ENCODE measurements at regions not wholly inside any gene's neighbourhood (a gene's known extent, or its start where the extent isn't known, plus 50 kb on each side); places are given as distances from the start of the nearest gene placed in this dataset.
"Not testable (repeated sequence)": the region's sequence is repeated elsewhere in the genome, so short reads cannot be mapped to it uniquely, and the experiment has no call there.

DNA sequence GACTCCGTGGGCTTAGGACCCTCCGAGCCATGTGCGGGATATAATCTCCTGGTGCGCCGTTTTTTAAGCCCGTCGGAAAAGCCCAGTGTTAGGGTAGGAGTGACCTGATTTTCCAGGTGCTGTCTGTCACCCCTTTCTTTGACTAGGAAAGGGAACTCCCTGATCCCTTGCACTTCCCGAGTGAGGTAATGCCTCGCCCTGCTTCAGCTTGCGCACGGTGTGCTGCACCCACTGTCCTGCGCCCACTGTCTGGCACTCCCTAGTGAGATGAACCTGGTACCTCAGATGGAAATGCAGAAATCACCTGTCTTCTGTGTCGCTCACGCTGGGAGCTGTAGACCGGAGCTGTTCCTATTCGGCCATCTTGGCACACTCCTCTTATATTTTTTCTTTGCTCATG, 95.1 kb upstream of the FRMD4B start:
- DNase-seq, result not testable (repeated sequence)

DNA sequence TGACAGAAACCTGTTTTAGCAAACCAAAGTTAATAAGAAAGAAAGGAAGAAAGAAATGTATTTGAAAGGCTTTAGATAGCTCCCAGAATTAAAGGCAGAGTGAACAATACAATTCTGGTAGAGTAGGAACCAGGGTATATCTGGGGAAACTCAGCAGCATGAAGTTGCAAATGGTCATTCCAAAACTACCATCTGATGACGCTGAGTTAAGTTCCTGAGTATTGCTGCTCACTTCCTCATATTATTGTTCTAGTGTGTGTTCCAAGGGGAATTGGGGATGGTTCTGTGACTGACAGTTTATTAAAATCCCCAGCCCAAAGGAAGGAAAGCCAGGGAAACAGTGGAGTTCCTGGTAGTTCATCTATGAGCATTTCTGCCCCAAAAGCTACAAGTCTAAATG, 88.3 kb upstream of the FRMD4B start:
- no peak for DNase-seq

DNA sequence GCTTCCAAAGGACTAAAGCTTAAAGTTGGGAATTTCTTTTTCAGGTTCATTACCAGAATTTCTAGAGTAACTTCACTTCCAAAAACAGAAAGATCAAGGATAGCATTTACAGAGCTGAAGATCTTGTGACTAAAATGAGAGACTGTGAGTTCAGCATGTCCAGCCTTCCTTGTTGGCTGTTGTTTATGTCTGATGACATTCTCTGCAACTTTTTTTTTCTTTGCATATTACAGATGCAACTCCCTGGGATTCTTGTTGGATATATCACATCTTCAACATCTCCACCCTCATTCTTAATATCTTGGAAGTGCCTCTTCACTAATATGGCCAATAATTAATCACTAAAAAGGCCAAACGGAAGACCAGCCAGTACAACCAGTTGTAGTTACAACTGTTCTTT, 86.2 kb upstream of the FRMD4B start:
- no peak for DNase-seq

DNA sequence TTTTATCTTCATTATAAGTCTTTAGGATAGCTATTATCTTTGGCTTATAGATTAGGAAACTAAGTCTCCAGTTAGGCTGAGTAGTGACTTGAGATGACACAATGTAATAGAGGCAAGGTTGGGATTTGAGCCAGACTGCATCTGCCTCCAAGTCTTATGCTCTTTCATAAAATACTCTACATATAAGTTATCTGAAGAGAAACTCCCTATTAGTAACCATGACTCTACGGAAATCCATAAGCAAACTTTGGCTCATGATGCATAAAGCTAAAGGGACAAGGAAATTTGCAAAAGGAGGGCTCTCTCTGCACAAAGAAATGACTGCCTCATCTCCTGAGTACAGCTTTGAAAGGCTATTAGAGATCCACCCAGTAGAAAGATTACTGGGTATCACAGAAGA, 77.6 kb upstream of the FRMD4B start:
- DNase-seq, result no peak

DNA sequence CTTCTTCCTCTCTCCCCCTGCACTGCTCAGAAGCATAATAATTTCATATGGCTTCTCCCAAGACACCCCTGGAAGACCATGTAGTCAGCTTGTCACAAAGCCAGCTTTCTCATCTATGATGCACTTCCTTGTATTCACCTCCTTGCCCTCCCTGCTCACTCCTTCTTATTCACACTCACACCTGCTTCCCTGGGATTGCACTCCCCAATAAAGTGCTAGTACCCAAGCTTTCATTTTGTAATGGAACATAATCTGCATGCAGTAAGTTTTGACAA, 76.9 kb upstream of the FRMD4B start:
- DNase-seq, result no peak

DNA sequence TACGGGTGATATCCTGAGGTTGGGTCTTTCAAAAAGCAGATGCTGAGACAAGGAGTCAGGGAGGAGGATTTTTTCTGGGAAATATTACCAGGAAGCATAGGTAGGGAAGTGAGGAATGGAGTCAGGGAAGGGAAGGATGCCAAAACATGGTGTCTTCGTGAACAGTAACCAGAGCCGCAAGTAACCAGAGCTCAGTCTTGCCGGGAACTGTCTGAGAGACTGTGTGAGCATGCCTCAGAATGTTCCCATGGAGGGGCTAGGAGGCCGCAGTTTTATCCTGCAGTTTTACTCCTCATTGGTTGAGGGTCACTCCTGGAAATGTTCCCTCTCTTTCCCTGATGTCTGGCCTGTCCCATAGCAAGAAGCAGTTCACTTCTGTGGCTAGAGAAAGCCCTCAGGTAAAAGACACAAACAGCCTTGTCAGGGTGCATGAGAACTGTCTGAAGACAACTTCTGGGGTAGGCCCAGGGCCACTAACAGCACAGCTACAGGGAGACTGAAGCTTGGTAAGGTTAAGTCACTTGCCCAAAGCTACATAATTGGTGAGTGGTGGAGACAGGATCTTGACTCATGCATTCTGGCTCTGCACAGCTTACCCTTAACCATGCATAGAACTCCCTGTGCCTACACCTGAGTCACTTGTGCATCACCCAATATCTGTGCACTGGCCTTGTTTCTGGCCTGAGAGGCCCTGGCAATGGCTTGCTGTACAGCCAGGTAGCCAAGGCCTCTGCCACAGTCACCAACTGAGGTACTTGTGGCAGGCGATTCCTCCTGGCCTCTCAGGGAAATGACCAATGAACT, 76.3 kb upstream of the FRMD4B start:
- DNase-seq, result no peak

DNA sequence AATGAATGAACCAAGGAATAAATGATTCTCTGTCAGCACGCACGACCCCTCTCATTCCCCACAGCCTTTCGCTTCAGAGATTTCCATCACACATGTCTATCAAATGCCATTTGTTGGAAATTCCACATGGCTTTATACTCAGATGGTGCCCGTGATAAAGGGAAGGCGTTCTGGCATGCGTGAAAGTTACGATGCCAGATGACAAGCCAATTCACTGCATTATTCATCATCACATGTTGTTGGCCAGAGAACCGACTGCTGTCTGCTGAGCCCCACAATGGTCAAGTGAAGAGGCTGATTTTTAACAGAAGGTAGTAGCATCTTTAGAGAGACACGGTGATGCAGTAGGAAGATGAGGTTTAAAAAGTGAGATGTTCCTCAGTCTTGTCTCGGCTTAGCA, 74.1 kb upstream of the FRMD4B start:
- no peak for DNase-seq

DNA sequence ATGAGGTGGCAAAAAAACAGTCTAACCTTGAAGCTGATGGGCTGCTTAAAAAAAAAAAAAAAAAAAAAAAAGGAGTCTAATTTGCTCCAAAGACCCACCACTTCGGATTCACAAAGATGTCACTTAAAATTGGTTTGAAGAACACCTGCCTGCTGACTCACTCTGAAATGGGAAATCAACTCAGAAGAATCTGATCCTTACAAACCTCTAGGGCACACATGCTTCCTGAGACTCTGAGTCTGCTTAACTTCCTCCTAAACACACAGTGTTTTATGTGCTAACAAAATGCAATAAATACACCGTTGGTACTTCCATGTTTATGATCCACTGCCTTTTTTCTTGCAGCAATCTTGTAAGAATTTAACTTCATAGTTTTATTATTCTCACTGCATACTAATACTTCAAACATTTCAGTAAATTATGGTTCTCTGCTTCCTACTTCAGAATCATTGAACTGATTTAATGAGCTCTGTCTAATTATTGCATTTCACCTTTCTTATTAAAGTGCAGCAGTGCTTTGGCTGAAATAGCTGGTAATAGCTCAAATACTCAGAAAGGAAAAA, 73.0 kb upstream of the FRMD4B start:
- DNase-seq, result no peak

DNA sequence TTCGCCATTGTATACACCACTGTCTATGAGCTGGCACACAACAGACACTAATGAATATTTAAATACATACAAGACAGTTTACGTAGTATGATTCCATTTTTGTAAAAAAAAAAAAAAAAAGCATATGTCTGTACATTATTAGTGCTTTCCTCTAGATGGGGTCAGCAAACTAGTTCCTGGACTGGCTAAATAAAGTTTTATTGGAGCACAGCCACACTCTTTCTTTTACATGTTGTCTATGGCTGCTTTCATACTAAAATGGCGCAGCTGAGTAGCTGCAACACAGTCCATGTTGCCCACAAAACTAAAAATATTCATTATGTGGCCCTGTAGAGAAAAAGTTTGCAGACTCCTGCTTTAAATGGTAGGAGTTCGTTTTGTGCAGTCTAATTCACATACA, 70.7 kb upstream of the FRMD4B start:
- DNase-seq, result no peak

DNA sequence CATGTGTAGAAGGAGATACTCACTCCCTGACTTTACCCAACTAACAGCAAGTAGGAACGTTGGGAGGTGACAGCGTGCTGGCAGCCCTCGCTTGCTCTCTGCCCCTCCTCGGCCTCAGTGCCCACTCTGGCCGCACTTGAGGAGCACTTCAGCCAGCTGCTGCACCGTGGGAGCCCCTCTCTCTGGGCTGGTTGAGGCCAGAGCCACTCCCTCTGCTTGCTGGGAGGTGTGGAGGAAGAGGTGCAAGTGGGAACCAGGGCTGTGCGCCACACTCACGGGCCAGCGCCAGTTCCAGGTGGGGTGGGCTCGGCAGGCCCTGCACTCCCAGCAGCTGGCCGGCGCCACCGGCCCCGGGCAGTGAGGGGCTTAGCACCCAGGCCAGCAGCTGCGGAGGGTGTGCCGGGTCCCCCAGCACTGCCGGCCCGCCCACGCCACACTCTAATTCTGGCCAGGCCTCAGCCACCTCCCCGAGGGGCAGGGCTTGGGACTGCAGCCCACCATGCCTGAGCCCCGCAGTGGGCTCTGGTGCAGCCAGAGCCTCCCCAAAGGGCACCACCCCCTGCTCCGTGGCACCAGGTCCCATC, 68.4 kb upstream of the FRMD4B start:
- DNase-seq, result no peak

DNA sequence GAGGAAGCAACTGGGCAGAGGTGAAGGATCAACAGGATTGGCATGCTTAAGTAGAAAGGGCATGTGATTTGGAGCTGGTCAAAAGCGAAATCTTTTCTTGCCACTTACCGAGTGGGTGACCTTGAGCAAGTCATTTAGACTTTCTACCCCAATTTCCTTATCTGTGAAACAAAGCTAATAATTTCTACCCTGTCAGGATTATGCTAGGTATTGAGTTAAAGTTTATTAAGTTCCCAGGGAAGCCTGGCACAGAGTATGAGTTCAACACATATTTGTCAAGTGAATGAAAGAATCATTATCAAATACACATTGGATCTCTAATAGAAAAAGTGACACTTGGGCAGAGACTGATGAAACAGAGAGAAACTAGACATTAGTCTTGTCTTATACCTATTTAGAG, 66.4 kb upstream of the FRMD4B start:
- DNase-seq, result no peak

DNA sequence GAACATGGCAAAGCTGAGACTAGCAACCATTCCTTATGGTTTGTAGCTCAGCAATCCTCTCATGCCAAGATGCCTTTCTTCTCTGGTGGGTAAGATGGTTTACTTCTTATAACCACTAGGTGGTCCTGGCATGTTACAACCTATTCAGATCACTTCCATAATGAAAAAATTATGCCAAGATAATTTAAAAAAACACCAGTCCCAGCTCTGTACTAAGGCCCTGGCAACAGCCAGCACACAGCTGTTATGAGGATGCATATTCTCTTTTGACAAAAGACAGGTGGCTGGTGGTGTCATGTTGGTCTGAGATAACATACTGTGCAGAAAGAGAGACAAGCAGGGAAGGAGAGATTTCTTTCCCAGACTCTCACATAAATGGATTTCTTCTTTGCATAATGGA, 65.7 kb upstream of the FRMD4B start:
- DNase-seq, result no peak

DNA sequence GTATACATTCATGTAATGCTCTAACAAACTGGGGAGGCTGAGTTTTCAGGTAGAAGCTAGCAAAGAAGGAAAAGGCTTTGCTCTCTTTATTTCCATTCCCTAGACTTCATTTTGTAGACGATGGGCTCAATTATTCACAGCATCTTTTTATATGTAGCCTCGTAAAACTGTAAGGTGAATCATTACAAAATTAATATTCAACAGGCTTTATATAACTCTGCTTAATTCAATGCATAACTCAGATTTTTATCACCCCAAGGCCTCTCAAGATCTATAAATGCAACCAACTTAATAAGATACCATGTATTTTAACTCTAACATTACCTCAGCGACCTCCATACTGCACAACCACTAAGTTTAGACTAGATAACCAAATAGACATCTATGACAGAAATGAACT, 63.0 kb upstream of the FRMD4B start:
- DNase-seq, result no peak

DNA sequence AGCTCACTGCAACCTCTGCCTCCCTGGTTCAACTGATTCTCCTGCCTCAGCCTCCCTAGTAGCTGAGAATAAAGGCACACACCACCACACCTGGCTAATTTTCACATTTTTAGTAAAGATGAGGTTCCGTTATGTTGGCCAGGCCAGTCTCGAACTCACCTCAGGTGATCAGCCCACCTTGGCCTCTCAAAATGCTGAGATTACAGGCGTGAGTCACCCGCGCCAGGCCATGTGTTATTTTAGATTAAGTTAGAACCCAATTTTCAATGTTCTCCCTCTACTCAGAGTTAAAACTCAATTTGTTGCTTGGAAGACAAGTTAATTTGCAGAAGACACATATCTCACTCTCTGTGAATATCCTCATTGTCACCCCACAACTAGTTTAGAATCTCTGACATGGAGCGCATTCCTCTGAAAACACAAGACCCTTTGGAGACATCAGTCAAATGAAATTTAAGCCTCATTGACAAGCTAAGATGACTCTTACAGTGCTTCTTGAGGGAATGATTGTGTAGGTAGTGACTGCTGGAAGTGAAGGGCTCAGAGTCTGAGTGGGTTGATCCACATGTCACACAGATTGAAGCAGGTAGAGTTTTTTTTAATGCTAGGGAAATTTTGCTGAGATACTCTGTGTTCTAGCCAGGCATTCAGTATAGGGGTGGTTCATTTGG, 60.6 kb upstream of the FRMD4B start:
- DNase-seq, result no peak

DNA sequence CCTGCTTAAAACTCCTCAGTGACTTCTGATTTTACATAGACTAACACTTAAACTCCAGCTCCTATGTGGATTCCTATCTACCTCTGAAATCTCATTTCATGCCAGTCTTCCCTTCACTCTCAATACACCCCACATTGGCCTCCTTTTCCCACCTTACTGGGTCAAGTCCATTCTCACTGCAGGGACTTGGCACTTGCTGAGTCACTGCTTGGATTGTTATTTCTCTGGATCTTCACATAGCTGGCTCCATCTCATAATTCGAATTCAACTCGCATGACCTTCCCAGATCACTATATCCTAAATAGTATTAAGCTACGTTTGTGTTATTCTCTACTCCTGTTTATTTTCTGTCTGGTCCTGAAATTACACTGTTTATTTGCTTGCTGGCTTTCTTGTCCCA, 59.6 kb upstream of the FRMD4B start:
- no peak for DNase-seq

DNA sequence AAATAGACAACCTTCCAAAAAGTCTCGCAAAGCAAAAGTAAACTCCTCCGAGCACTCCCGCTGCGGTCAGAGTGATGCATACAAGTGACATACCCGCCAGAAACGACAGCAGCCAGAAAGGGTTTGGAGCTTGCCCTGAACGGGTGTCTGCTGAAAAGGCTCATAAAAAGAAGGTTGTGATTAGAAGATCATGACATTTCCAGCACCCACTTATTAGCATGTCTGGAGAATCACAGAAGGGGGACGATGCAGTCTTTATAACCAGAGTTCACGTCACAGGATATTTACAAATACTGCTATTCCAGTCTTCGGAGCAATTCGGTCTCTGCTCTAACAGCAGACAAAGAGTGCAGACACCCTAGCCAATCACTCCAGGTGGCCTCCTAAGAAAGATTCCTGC, 59.1 kb upstream of the FRMD4B start:
- no peak for DNase-seq

DNA sequence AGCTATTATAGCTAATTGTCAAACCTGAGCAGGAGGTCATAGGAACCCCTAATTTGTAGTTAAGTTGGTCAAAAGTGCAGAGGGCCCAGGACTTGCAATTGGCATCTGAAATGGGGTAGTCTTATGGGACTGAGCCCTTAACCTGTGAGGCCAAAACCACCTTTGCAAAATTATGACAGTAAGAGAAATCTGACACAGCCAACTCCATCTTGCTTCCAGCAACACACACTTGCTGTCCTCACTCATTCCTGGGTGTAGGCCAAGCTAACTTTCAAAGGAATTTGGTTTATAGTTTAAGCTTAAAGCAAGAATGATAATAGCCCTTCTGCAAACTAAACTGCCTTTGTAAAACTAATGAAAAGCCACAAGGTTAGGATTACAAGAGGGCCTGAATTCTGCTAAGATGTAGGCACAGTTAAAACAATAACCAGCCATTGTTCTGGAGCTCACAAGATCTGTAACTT, 57.6 kb upstream of the FRMD4B start:
- no peak for DNase-seq

DNA sequence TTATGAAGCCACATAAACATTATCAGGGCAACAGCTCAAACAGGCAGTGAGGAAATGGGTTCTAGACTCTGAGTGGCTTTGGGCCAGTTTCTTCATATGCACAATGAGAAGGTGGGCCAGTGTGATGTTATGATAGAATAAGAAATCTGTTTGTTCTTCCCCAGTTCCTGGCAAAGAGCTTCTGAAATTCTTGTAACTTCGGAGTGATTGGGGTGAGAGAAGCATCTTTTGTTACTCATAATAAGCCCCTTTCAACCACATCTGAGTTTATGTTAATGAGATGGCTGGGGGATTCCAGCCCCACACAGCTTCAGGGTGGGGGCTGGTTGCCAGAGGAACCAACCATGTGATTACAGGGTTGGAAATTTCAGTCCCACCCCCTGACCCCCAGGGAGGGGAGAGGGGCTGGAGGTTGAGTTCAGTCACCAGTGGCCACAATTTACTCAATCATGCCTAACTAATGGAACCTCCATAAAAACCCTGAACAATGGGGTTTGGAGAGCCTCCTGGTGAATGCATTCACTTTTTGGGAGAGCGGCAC, 57.0 kb upstream of the FRMD4B start:
- DNase-seq, result peak; percentile 27 to 28

DNA sequence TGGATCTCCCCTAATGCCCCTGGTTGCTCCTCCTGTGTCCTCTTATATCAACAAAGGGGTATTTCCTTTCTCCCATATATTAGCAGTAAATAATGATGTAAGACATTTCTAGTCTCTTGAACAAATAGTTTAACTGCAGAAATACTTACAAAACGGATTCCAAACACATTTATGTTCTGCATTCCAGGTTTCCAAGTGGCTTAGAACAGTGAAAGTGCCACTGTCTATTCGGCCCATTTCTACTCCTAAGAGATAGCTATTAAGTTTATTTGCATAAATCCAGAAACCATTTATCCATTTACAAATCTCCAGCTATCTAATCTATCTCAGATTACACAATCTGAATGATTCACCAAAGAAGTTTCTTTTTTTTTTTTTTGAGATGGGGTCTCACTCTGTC, 55.8 kb upstream of the FRMD4B start:
- no peak for DNase-seq

DNA sequence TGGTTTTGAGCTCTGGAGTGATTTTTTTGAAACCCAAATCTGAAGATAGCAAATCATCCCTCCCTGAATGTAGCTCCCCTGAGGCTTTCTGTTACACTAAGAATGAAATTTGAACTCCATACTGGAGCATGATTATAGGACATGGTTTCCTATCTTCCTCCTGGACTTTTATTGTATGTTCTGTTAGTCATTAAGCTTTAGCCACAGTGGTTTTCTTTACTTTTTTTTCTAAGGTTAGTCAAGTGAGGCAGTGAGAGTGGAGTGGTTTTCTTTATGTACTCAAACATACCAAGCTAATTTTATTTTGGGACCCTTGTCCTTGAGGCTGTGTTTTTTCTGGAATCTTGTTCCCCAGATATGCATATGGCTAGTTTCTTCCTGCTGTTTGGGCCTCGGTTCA, 55.2 kb upstream of the FRMD4B start:
- DNase-seq, result no peak

DNA sequence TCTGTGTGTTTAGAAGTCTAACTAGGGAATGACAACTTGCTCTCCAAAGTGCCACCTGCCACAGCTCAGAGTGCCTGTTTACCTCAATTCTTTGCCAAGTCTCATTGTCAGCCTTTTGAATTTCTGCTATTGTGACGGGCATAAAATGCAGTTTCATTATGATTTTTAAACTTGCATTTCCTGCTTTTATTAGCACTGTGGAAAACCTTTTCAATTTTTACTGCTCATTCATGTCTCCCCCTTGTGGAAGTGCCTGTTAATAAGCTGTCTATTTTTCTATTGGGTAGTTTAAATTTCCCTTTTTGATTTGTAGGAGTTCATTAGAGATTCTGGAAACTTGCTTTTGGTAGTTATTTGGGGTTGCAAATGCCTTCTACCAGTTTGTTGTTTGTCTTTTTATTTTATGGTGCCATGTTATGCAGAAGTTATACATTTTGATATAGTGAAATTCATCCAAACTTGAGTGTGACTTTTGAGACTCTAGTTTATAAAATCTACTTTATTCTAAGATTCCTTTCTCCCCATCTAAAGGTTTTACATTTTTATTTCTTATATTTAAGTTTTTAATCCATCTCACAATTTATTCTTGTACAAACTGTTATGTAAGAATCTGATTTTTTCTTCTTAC, 53.9 kb upstream of the FRMD4B start:
- DNase-seq, result no peak

DNA sequence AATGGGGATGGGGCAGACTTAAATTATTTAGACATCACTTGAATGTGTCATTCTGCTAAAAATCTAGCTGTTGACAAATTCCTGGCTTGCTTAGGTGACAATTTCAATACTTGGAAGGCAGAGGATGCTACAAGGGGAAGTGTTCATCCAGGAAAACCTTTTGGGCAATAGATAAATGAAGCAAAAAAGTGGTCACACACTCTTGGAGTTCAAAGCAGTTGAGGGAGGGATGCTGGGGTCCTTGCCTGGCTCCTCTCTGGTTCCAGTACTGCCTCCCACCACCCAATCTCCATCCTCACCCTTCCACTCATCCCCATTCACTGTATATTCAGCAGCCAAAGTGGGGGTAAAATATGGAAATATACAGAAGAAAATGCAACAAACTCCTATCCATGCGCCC, 52.6 kb upstream of the FRMD4B start:
- no peak for DNase-seq
